Panc1 (cell line): ENCODE measurements at regions not wholly inside any gene's neighbourhood (a gene's known extent, or its start where the extent isn't known, plus 50 kb on each side); places are given as distances from the start of the nearest gene placed in this dataset.

Experiments
- ATAC-seq: fragments of 200-7000 bp; cut with Tn5 transposase; 2 replicates; pipeline ENCODE4 v1.9.1; 2020; ENCODE audit warnings: mild to moderate bottlenecking, moderate library complexity
- BruUV-seq: library from RNA; stranded (reverse); fragments of 400-500 nt; replicated peaks from 2 replicates; lab custom pipeline; 2021; lab: Mats Ljungman, UMichigan
- CTCF ChIA-PET: fragments of 300-600 bp; sonication (Branson Sonifier 250); formaldehyde crosslinking; loops from one replicate; lab custom pipeline; 2022; ENCODE audit warnings: antibody characterized with exemption; lab: Charles Lee
- POLR2A ChIA-PET: fragments of 300-600 bp; sonication (Branson Sonifier 250); formaldehyde crosslinking; loops from one replicate; lab custom pipeline; 2022; ENCODE audit warnings: antibody characterized with exemption; lab: Charles Lee
- DNase-seq: peaks from one replicate; pipeline ENCODE4 v3.0.0-alpha.2; 2010; ENCODE audit warnings: low read depth, low spot score
- H3K27ac ChIP-seq: 2 replicates; pipeline ENCODE4 v1.5.1; 2011; ENCODE audit warnings: mild to moderate bottlenecking, low read length, inconsistent platforms
- H3K27me3 ChIP-seq: fragments of 200-500 bp; sonication (Bioruptor generic); 2 replicates; pipeline ENCODE4 v1.6.0; 2014; ENCODE audit warnings: low read length, inconsistent platforms; ENCODE audit not compliant: control insufficient read depth, insufficient read depth
- H3K36me3 ChIP-seq: fragments of 200-500 bp; sonication (Bioruptor generic); 2 replicates; pipeline ENCODE4 v1.5.1; 2014; ENCODE audit warnings: inconsistent platforms, mild to moderate bottlenecking, low read length, moderate library complexity; ENCODE audit not compliant: control insufficient read depth, insufficient read depth
- H3K4me1 ChIP-seq: 2 replicates; pipeline ENCODE4 v1.5.1; 2011; ENCODE audit warnings: inconsistent platforms, mild to moderate bottlenecking, low read length, moderate library complexity; ENCODE audit not compliant: control insufficient read depth, insufficient read depth
- H3K4me3 ChIP-seq, 2 experiments: 2 replicates each; pipeline ENCODE4 v1.5.1; 2011 to 2012; ENCODE audit warnings: low read depth in 2 of 2, low read length in 2 of 2, mild to moderate bottlenecking in 2 of 2, inconsistent platforms in 1 of 2, moderate library complexity in 1 of 2
- H3K9me3 ChIP-seq: fragments of 200-500 bp; sonication (Bioruptor generic); 2 replicates; pipeline ENCODE4 v1.5.1; 2014; ENCODE audit warnings: low read depth, mild to moderate bottlenecking, inconsistent platforms, low read length, moderate library complexity; ENCODE audit not compliant: control insufficient read depth, insufficient read depth
- CTCF ChIP-seq: fragments of 450-650 bp; IDR thresholded peaks from 2 replicates; pipeline ENCODE4 v1.5.1; 2017; ENCODE audit warnings: mild to moderate bottlenecking
- POLR2AphosphoS5 ChIP-seq: IDR thresholded peaks from 2 replicates; pipeline ENCODE4 v1.6.1; 2012; ENCODE audit warnings: mild to moderate bottlenecking, low read depth, low read length, moderate library complexity
- REST ChIP-seq, 2 experiments: IDR thresholded peaks; 2 replicates each; pipeline ENCODE4 v1.6.1; 2011 to 2012; ENCODE audit warnings: low read depth in 2 of 2, control low read depth in 1 of 2, low read length in 1 of 2, mild to moderate bottlenecking in 1 of 2, moderate library complexity in 1 of 2; ENCODE audit not compliant: insufficient read depth in 1 of 2
- SIN3A ChIP-seq: IDR thresholded peaks from 2 replicates; pipeline ENCODE4 v1.6.1; 2012; ENCODE audit warnings: low read depth, mild to moderate bottlenecking, low read length, moderate library complexity, borderline replicate concordance; ENCODE audit not compliant: insufficient read depth
- TCF7L2 ChIP-seq: IDR thresholded peaks from 2 replicates; pipeline ENCODE4 v1.6.1; 2011; ENCODE audit warnings: mild to moderate bottlenecking, low read depth, low read length, inconsistent platforms
- in situ Hi-C: cut with HindIII; loops from 2 replicates; pipeline ENCODE4 v1.10.0; 2016; ENCODE audit warnings: low sequenced_read_pairs, low pct_unique_long_range_greater_than_20kb
- intact Hi-C: fragments of 100-400 bp; cut with micrococcal nuclease; formaldehyde crosslinking; loops from one replicate; pipeline ENCODE4 v1.10.0; 2022; ENCODE audit not compliant: unreplicated experiment

- H3K27me3 ChIP-seq: no peaks in the 10 kb centered on the region
- intact Hi-C loops: no loop called here
- ATAC-seq: no peak
- no peak for DNase-seq
- no peak overlapping the region for H3K4me3 ChIP-seq
- no TSS peak for BruUV-seq
- in situ Hi-C loops: no loop called here
- H3K4me1 ChIP-seq: no peaks in the 10 kb centered on the region
- H3K36me3 ChIP-seq: no peaks in the 10 kb centered on the region
- TF ChIP-seq CTCF: no peak
- TF ChIP-seq POLR2AphosphoS5: no peak
- TF ChIP-seq REST (IDR thresholded peaks at IDR 0.05; ENCODE audit: insufficient read depth in 1 of 2, low read depth in 2 of 2, low read length in 1 of 2): no peak
- no peak for TF ChIP-seq SIN3A
- no peak for TF ChIP-seq TCF7L2
- ChIA-PET CTCF (no interaction called here), POLR2A (no interaction called here)
- H3K9me3 ChIP-seq: no peaks in the 10 kb centered on the region
- no peak overlapping the region for H3K27ac ChIP-seq
These were observed 365.8 kb downstream of the SAMD5 start for GRCh38 chr6:147874322-147874721.

- in situ Hi-C loops (no loop called here), intact Hi-C loops (no loop called here)
- DNase-seq: no peak
- ChIA-PET CTCF (no interaction called here), POLR2A (no interaction called here)
- Histone ChIP-seq H3K4me3 (no peak overlapping the region), H3K27me3 (no peaks in the 10 kb centered on the region), H3K27ac (no peak overlapping the region), H3K36me3 (no peaks in the 10 kb centered on the region), H3K4me1 (no peaks in the 10 kb centered on the region), H3K9me3 (no peaks in the 10 kb centered on the region)
- TF ChIP-seq REST (IDR thresholded peaks at IDR 0.05; ENCODE audit: insufficient read depth in 1 of 2, low read depth in 2 of 2, low read length in 1 of 2) (no peak), SIN3A (no peak), CTCF (no peak), TCF7L2 (no peak), POLR2AphosphoS5 (no peak)
- ATAC-seq: no peak
- BruUV-seq: no TSS peak
These were observed 370.6 kb downstream of the SAMD5 start for GRCh38 chr6:147879031-147879580.
